GM23338 (cell line): ENCODE measurements at regions not wholly inside any gene's neighbourhood (a gene's known extent, or its start where the extent isn't known, plus 50 kb on each side); places are given as distances from the start of the nearest gene placed in this dataset.

Source experiments
- ATAC-seq: fragments of 200-7000 bp; cut with Tn5 transposase; 3 replicates; pipeline ENCODE4 v1.9.1; 2020
- DNase-seq: peaks from one replicate; pipeline ENCODE4 v3.0.0-alpha.2; 2015; ENCODE audit warnings: low spot score
- H2AFZ ChIP-seq: fragments of 200-600 bp; sonication (generic); 2 replicates; pipeline ENCODE4 v1.8.0; 2016; ENCODE audit warnings: antibody characterized with exemption, mild to moderate bottlenecking, moderate library complexity
- H3F3A ChIP-seq: fragments of 200-600 bp; sonication (generic); replicated peaks from 2 replicates; pipeline ENCODE4 v1.8.0; 2017; ENCODE audit warnings: antibody characterized with exemption, mixed run types, low read depth
- H3K27ac ChIP-seq: fragments of 200-600 bp; sonication (generic); 2 replicates; pipeline ENCODE4 v1.6.1; 2016; ENCODE audit warnings: low read depth
- H3K27me3 ChIP-seq: fragments of 200-600 bp; sonication (generic); 2 replicates; pipeline ENCODE4 v1.8.0; 2016; ENCODE audit warnings: mild to moderate bottlenecking, mixed run types, moderate library complexity; ENCODE audit not compliant: insufficient read depth
- H3K36me3 ChIP-seq: fragments of 200-600 bp; sonication (generic); 2 replicates; pipeline ENCODE4 v1.8.0; 2016; ENCODE audit warnings: mild to moderate bottlenecking; ENCODE audit not compliant: insufficient read depth
- H3K4me1 ChIP-seq: fragments of 200-600 bp; sonication (generic); 2 replicates; pipeline ENCODE4 v1.8.0; 2016; ENCODE audit warnings: mild to moderate bottlenecking, moderate library complexity; ENCODE audit not compliant: insufficient read depth
- H3K4me2 ChIP-seq: fragments of 200-600 bp; sonication (generic); 2 replicates; pipeline ENCODE4 v1.7.1; 2017; ENCODE audit warnings: mixed run types
- H3K4me3 ChIP-seq: fragments of 200-600 bp; sonication (generic); 2 replicates; pipeline ENCODE4 v1.6.1; 2016; ENCODE audit warnings: mixed run types
- H3K79me2 ChIP-seq: fragments of 200-600 bp; sonication (generic); replicated peaks from 2 replicates; pipeline ENCODE4 v1.8.0; 2017; ENCODE audit warnings: mild to moderate bottlenecking; ENCODE audit not compliant: insufficient read depth
- H3K9me2 ChIP-seq: fragments of 200-600 bp; sonication (generic); 2 replicates; pipeline ENCODE4 v1.8.0; 2017; ENCODE audit not compliant: insufficient read depth
- H4K20me1 ChIP-seq: fragments of 200-600 bp; sonication (generic); replicated peaks from 2 replicates; pipeline ENCODE4 v1.8.0; 2017; ENCODE audit warnings: mild to moderate bottlenecking; ENCODE audit not compliant: insufficient read depth
- H3K27ac Mint-ChIP-seq: 2 replicates; pipeline ENCODE4 v1.8.0; 2020; ENCODE audit warnings: inconsistent platforms, mild to moderate bottlenecking, moderate library complexity, mixed read lengths
- H3K27me3 Mint-ChIP-seq: 3 replicates; pipeline ENCODE4 v1.8.0; 2022; ENCODE audit warnings: low read depth, mild to moderate bottlenecking, moderate library complexity, mixed read lengths, inconsistent platforms; ENCODE audit not compliant: insufficient read depth, poor library complexity
- H3K36me3 Mint-ChIP-seq: 3 replicates; pipeline ENCODE4 v1.8.0; 2021; ENCODE audit warnings: low read depth, mild to moderate bottlenecking, inconsistent platforms, moderate library complexity, mixed read lengths
- H3K4me1 Mint-ChIP-seq: 3 replicates; pipeline ENCODE4 v1.8.0; 2020; ENCODE audit warnings: mild to moderate bottlenecking, inconsistent platforms, mixed read lengths
- H3K4me3 Mint-ChIP-seq: 3 replicates; pipeline ENCODE4 v1.8.0; 2021; ENCODE audit warnings: moderate library complexity, mild to moderate bottlenecking, inconsistent platforms, mixed read lengths
- H3K9me3 Mint-ChIP-seq: 3 replicates; pipeline ENCODE4 v1.8.0; 2020; ENCODE audit warnings: moderate library complexity, mild to moderate bottlenecking, inconsistent platforms, mixed read lengths
- CREB1 ChIP-seq: fragments of 250-450 bp; sonication (Bioruptor Pico); IDR thresholded peaks from 2 replicates; pipeline ENCODE4 v1.5.0; 2020; ENCODE audit warnings: low read depth, mild to moderate bottlenecking, moderate library complexity
- EZH2 ChIP-seq: fragments of 200-600 bp; sonication (generic); IDR thresholded peaks from one replicate; pipeline ENCODE4 v1.8.0; 2017; ENCODE audit warnings: antibody characterized with exemption, mild to moderate bottlenecking, low read depth; ENCODE audit not compliant: unreplicated experiment
- JUNB ChIP-seq: IDR thresholded peaks from one replicate; pipeline ENCODE4 v1.6.1; 2016; ENCODE audit warnings: antibody characterized with exemption; ENCODE audit not compliant: unreplicated experiment
- NANOG ChIP-seq: IDR thresholded peaks from 2 replicates; pipeline ENCODE4 v1.6.1; 2016; ENCODE audit warnings: antibody characterized with exemption, borderline replicate concordance
- STAT1 ChIP-seq: IDR thresholded peaks from one replicate; pipeline ENCODE4 v1.6.1; 2016; ENCODE audit warnings: antibody characterized with exemption; ENCODE audit not compliant: unreplicated experiment
- ZNF331 ChIP-seq: fragments of 250-450 bp; sonication (Bioruptor Pico); IDR thresholded peaks from 2 replicates; pipeline ENCODE4 v1.5.0; 2020; ENCODE audit warnings: low read depth, mild to moderate bottlenecking, moderate library complexity
- TF ChIP-seq, protein P1 (sequence below): IDR thresholded peaks from 2 replicates; pipeline ENCODE4 v1.6.1; 2016; ENCODE audit warnings: antibody characterized with exemption
- TF ChIP-seq, protein P2 (sequence below): IDR thresholded peaks from one replicate; pipeline ENCODE4 v1.6.1; 2018; ENCODE audit warnings: antibody characterized with exemption; ENCODE audit not compliant: unreplicated experiment
- TF ChIP-seq, protein P3 (sequence below), 2 experiments: fragments of 200-600 bp in 1 of 2; sonication (generic) in 1 of 2; conservative IDR thresholded peaks; 2 replicates each; pipeline versions ENCODE4 v1.5.1 to v1.6.1; 2016 to 2017; ENCODE audit warnings: antibody characterized with exemption in 2 of 2, low read depth in 2 of 2, mild to moderate bottlenecking in 2 of 2, moderate library complexity in 1 of 2

DNA sequence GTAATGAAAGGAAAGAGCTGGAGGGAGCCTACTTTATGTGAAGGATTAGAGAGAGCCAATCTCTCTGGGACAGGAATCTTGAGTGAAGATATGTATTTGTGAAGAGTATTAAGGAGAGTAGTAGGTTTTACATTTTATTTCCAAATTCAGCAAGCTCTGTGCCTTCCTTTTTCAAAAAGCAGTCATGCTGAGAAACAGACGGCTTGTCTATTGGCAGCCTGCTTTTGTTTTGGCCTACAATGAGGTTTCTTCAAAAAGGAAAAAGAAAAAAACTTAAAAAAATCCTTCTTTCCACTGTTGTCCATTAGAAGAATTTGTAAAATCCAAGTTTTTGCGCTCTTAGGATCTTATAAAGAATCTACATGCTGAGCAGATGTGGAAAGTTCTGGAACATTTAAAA is 103.6 kb upstream of the PTGFR start:
- Mint-ChIP-seq H3K27ac (no peak overlapping the region), H3K27me3 (no peaks in the 10 kb centered on the region), H3K36me3 (no peaks in the 10 kb centered on the region), H3K9me3 (no peaks in the 10 kb centered on the region), H3K4me3 (no peak overlapping the region), H3K4me1 (peaks cover 7% of the 10 kb centered on the region)
- Histone ChIP-seq H3F3A (no peaks in the 10 kb centered on the region), H3K36me3 (no peaks in the 10 kb centered on the region), H3K27me3 (no peaks in the 10 kb centered on the region), H3K27ac (no peak overlapping the region), H3K4me1 (no peaks in the 10 kb centered on the region; the same call in 1 of the 2 replicates), H4K20me1 (no peaks in the 10 kb centered on the region), H3K9me2 (no peaks in the 10 kb centered on the region), H3K4me3 (no peak overlapping the region), H3K4me2 (no peak overlapping the region), H3K79me2 (no peaks in the 10 kb centered on the region), H2AFZ (peak overlapping the region; percentile 33; the same call in 1 of the 2 replicates)
- no peak for DNase-seq
- ATAC-seq, result no peak
- no peak for TF ChIP-seq NANOG

DNA sequence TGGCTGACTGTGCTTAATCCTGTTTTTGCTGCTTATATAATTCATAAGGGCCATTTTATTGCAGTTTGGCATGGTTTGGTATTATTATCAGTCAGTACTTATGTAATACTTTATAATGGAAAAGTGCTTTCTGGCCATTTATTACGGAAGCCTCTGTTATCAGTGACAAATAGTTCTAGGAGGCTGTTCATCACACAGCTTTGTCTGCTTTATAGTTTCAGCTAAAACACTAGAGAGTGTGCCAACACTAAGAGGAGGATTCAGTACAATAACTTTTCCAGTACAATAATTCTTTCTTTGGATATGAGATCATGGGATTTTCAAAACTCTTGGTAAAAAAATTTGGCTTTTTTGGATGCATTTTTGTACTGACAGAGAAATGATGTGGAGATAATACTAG is 102.9 kb upstream of the PTGFR start:
- no peaks in the 10 kb centered on the region for H4K20me1 ChIP-seq
- Mint-ChIP-seq H3K4me3 (no peak overlapping the region), H3K27me3 (no peaks in the 10 kb centered on the region), H3K36me3 (no peaks in the 10 kb centered on the region), H3K9me3 (no peaks in the 10 kb centered on the region), H3K27ac (no peak overlapping the region), H3K4me1 (peaks cover 3% of the 10 kb centered on the region; the same call in 2 of the 3 replicates)
- H3K4me2 ChIP-seq, result no peak overlapping the region
- no peak overlapping the region for H3K27ac ChIP-seq
- H3K4me1 ChIP-seq, result no peaks in the 10 kb centered on the region
- no peaks in the 10 kb centered on the region for H3K79me2 ChIP-seq
- DNase-seq (no peak), ATAC-seq (no peak)
- H3K36me3 ChIP-seq, result no peaks in the 10 kb centered on the region
- no peak overlapping the region for H3K4me3 ChIP-seq
- H3K9me2 ChIP-seq, result no peaks in the 10 kb centered on the region
- H3F3A ChIP-seq, result no peaks in the 10 kb centered on the region
- H3K27me3 ChIP-seq, result no peaks in the 10 kb centered on the region
- no peak overlapping the region for H2AFZ ChIP-seq
- TF ChIP-seq, protein P1, sequence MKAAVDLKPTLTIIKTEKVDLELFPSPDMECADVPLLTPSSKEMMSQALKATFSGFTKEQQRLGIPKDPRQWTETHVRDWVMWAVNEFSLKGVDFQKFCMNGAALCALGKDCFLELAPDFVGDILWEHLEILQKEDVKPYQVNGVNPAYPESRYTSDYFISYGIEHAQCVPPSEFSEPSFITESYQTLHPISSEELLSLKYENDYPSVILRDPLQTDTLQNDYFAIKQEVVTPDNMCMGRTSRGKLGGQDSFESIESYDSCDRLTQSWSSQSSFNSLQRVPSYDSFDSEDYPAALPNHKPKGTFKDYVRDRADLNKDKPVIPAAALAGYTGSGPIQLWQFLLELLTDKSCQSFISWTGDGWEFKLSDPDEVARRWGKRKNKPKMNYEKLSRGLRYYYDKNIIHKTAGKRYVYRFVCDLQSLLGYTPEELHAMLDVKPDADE, result no peak
- TF ChIP-seq EZH2 (no peak), ZNF331 (CRISPR knock-in tag) (no peak), NANOG (no peak), JUNB (no peak), CREB1 (CRISPR knock-in tag) (no peak), STAT1 (no peak)
- TF ChIP-seq, protein P2, sequence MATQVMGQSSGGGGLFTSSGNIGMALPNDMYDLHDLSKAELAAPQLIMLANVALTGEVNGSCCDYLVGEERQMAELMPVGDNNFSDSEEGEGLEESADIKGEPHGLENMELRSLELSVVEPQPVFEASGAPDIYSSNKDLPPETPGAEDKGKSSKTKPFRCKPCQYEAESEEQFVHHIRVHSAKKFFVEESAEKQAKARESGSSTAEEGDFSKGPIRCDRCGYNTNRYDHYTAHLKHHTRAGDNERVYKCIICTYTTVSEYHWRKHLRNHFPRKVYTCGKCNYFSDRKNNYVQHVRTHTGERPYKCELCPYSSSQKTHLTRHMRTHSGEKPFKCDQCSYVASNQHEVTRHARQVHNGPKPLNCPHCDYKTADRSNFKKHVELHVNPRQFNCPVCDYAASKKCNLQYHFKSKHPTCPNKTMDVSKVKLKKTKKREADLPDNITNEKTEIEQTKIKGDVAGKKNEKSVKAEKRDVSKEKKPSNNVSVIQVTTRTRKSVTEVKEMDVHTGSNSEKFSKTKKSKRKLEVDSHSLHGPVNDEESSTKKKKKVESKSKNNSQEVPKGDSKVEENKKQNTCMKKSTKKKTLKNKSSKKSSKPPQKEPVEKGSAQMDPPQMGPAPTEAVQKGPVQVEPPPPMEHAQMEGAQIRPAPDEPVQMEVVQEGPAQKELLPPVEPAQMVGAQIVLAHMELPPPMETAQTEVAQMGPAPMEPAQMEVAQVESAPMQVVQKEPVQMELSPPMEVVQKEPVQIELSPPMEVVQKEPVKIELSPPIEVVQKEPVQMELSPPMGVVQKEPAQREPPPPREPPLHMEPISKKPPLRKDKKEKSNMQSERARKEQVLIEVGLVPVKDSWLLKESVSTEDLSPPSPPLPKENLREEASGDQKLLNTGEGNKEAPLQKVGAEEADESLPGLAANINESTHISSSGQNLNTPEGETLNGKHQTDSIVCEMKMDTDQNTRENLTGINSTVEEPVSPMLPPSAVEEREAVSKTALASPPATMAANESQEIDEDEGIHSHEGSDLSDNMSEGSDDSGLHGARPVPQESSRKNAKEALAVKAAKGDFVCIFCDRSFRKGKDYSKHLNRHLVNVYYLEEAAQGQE, result no peak
- TF ChIP-seq, protein P3, sequence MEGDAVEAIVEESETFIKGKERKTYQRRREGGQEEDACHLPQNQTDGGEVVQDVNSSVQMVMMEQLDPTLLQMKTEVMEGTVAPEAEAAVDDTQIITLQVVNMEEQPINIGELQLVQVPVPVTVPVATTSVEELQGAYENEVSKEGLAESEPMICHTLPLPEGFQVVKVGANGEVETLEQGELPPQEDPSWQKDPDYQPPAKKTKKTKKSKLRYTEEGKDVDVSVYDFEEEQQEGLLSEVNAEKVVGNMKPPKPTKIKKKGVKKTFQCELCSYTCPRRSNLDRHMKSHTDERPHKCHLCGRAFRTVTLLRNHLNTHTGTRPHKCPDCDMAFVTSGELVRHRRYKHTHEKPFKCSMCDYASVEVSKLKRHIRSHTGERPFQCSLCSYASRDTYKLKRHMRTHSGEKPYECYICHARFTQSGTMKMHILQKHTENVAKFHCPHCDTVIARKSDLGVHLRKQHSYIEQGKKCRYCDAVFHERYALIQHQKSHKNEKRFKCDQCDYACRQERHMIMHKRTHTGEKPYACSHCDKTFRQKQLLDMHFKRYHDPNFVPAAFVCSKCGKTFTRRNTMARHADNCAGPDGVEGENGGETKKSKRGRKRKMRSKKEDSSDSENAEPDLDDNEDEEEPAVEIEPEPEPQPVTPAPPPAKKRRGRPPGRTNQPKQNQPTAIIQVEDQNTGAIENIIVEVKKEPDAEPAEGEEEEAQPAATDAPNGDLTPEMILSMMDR (conservative IDR thresholded peaks at IDR 0.05; ENCODE audit: low read depth in 2 of 2), result no peak
